ENCODE measurements at regions not wholly inside any gene's neighbourhood (a gene's known extent, or its start where the extent isn't known, plus 50 kb on each side); places are given as distances from the start of the nearest gene placed in this dataset.

- TF ChIP-seq EZH2 (IDR thresholded peaks at IDR 0.05; ENCODE audit: borderline replicate concordance, low read depth, low read length, poor library complexity, severe bottlenecking) (no peak), CTCF (conservative IDR thresholded peaks at IDR 0.05; ENCODE audit: low read depth, low read length) (no peak)
Measured at GRCh38 chr11:19547044-19547443, 165.6 kb upstream of the NAV2 start.

Data from A673 (cell line).